ENCODE measurements at regions not wholly inside any gene's neighbourhood (a gene's known extent, or its start where the extent isn't known, plus 50 kb on each side); places are given as distances from the start of the nearest gene placed in this dataset.

GRCh38 chr10:128456271-128456670 is 330.0 kb upstream of the MKI67 start:
- TF ChIP-seq POLR2A (IDR thresholded peaks at IDR 0.05) (no peak), CTCF (IDR thresholded peaks at IDR 0.05) (no peak)
